T-helper 22 cell (primary cell): ENCODE measurements at regions not wholly inside any gene's neighbourhood (a gene's known extent, or its start where the extent isn't known, plus 50 kb on each side); places are given as distances from the start of the nearest gene placed in this dataset.
"Not testable (repeated sequence)": the region's sequence is repeated elsewhere in the genome, so short reads cannot be mapped to it uniquely, and the experiment has no call there.

ENCODE experiments used
- DNase-seq: peaks from one replicate; pipeline ENCODE4 v3.0.0-alpha.2; 2020; ENCODE audit warnings: low read depth

- DNase-seq, result no peak
Observed at GRCh38 chrX:2572740-2573139, 72.0 kb upstream of the DHRSX start.

- DNase-seq, result no peak
Observed at GRCh38 chrX:2568125-2568524, 67.3 kb upstream of the DHRSX start.

GRCh38 chrX:2566055-2566454 lies 65.3 kb upstream of the DHRSX start:
- DNase-seq, result no peak

GRCh38 chrX:2561456-2561855 lies 60.7 kb upstream of the DHRSX start:
- DNase-seq, result no peak

- no peak for DNase-seq
Observed at GRCh38 chrX:2559124-2559523, 58.3 kb upstream of the DHRSX start.

GRCh38 chrX:2554891-2555290 lies 54.1 kb upstream of the DHRSX start:
- no peak for DNase-seq

- not testable (repeated sequence) for DNase-seq
Observed at GRCh38 chrX:2554066-2554465, 53.3 kb upstream of the DHRSX start.

- no peak for DNase-seq
Observed at GRCh38 chrX:2552621-2553201, 51.9 kb upstream of the DHRSX start.

GRCh38 chrX:2550328-2551020 lies 49.7 kb upstream of the DHRSX start:
- DNase-seq, result no peak
